ENCODE measurements at regions not wholly inside any gene's neighbourhood (a gene's known extent, or its start where the extent isn't known, plus 50 kb on each side); places are given as distances from the start of the nearest gene placed in this dataset.

GRCh38 chr10:78148216-78148960, 114.7 kb downstream of the RPS24 start:
- no peak for TF ChIP-seq CTCF (IDR thresholded peaks at IDR 0.05)
- TF ChIP-seq CHD2 (IDR thresholded peaks at IDR 0.05; ENCODE audit: low read length, partially characterized antibody): no peak
- no peak for TF ChIP-seq REST (IDR thresholded peaks at IDR 0.05; ENCODE audit: low read depth, low read length)
- TF ChIP-seq RAD21 (IDR thresholded peaks at IDR 0.05; ENCODE audit: low read length): no peak
- no peak for TF ChIP-seq RXRA (IDR thresholded peaks at IDR 0.05; ENCODE audit: borderline replicate concordance, low read depth)
- no peak for TF ChIP-seq TAF1 (IDR thresholded peaks at IDR 0.05; ENCODE audit: borderline replicate concordance, low read depth, low read length)
- TF ChIP-seq NFIC (IDR thresholded peaks at IDR 0.05; ENCODE audit: borderline replicate concordance): no peak
- TF ChIP-seq JUND (IDR thresholded peaks at IDR 0.05): no peak
- TF ChIP-seq EP300 (IDR thresholded peaks at IDR 0.05; ENCODE audit: borderline replicate concordance in 1 of 2, low read depth in 1 of 2, low read length in 1 of 2): no peak
- no peak for TF ChIP-seq GABPA (IDR thresholded peaks at IDR 0.05; ENCODE audit: low read depth)
- TF ChIP-seq TCF12 (IDR thresholded peaks at IDR 0.05): no peak
- no peak for TF ChIP-seq ZBTB33 (IDR thresholded peaks at IDR 0.05; ENCODE audit: borderline replicate concordance, low read depth)
